ENCODE measurements at regions not wholly inside any gene's neighbourhood (a gene's known extent, or its start where the extent isn't known, plus 50 kb on each side); places are given as distances from the start of the nearest gene placed in this dataset.

- Histone ChIP-seq H3K4me3 (ENCODE audit: low read depth, low read length) (no peak overlapping the region), H3K27me3 (ENCODE audit: control insufficient read depth, insufficient read depth, low read length) (no peaks in the 10 kb centered on the region), H3K9me3 (ENCODE audit: control insufficient read depth in 2 of 2, low read length in 2 of 2) (peaks cover 0 to 3% of the 10 kb centered on the region in 2 experiments), H3K36me3 (ENCODE audit: control insufficient read depth, insufficient read depth, low read length) (no peaks in the 10 kb centered on the region), H3K27ac (ENCODE audit: insufficient read depth, low read length, poor library complexity, severe bottlenecking) (no peak overlapping the region), H3K4me1 (ENCODE audit: control insufficient read depth, insufficient read depth, low read length, poor library complexity, severe bottlenecking) (no peaks in the 10 kb centered on the region)
- H3K9me3 Mint-ChIP-seq: peaks cover 0 to 12% (median 5%) of the 10 kb centered on the region in 7 donors
- no peak overlapping the region for H3K4me3 Mint-ChIP-seq
- no peaks in the 10 kb centered on the region for H3K4me1 Mint-ChIP-seq
- H3K27ac Mint-ChIP-seq: no peak overlapping the region
- ATAC-seq (ENCODE audit: low read depth in 2 of 2): no peak
- DNase-seq: no peak
- H3K27me3 Mint-ChIP-seq: no peaks in the 10 kb centered on the region
- no peaks in the 10 kb centered on the region for H3K36me3 Mint-ChIP-seq
These were observed 141.6 kb upstream of the TENM3 start for GRCh38 chr4:182101618-182102017.

- ATAC-seq (ENCODE audit: low read depth in 2 of 2) (no peak), DNase-seq (no peak)
- no peaks in the 10 kb centered on the region for H3K4me1 ChIP-seq (ENCODE audit: control insufficient read depth, insufficient read depth, low read length, poor library complexity, severe bottlenecking)
- Mint-ChIP-seq H3K36me3 (no peaks in the 10 kb centered on the region), H3K27me3 (no peaks in the 10 kb centered on the region), H3K4me3 (no peak overlapping the region), H3K27ac (no peak overlapping the region), H3K9me3 (peaks cover 0 to 12% (median 4%) of the 10 kb centered on the region in 7 donors), H3K4me1 (no peaks in the 10 kb centered on the region)
- no peaks in the 10 kb centered on the region for H3K27me3 ChIP-seq (ENCODE audit: control insufficient read depth, insufficient read depth, low read length)
- no peak overlapping the region for H3K27ac ChIP-seq (ENCODE audit: insufficient read depth, low read length, poor library complexity, severe bottlenecking)
- H3K9me3 ChIP-seq (ENCODE audit: control insufficient read depth in 2 of 2, low read length in 2 of 2): peaks cover 0 to 3% of the 10 kb centered on the region in 2 experiments
- no peak overlapping the region for H3K4me3 ChIP-seq (ENCODE audit: low read depth, low read length)
- no peaks in the 10 kb centered on the region for H3K36me3 ChIP-seq (ENCODE audit: control insufficient read depth, insufficient read depth, low read length)
These were observed 140.6 kb upstream of the TENM3 start for GRCh38 chr4:182102576-182102975.

GRCh38 chr4:182103614-182104319, 139.4 kb upstream of the TENM3 start:
- H3K9me3 ChIP-seq (ENCODE audit: control insufficient read depth in 2 of 2, low read length in 2 of 2): no peaks in the 10 kb centered on the region
- Mint-ChIP-seq H3K4me3 (no peak overlapping the region), H3K27ac (no peak overlapping the region), H3K36me3 (no peaks in the 10 kb centered on the region), H3K4me1 (no peaks in the 10 kb centered on the region), H3K27me3 (no peaks in the 10 kb centered on the region), H3K9me3 (peaks cover 0 to 6% (median 4%) of the 10 kb centered on the region in 7 donors)
- ATAC-seq (ENCODE audit: low read depth in 2 of 2) (no peak), DNase-seq (no peak)
- H3K4me3 ChIP-seq (ENCODE audit: low read depth, low read length): no peak overlapping the region
- H3K27me3 ChIP-seq (ENCODE audit: control insufficient read depth, insufficient read depth, low read length): no peaks in the 10 kb centered on the region
- no peaks in the 10 kb centered on the region for H3K4me1 ChIP-seq (ENCODE audit: control insufficient read depth, insufficient read depth, low read length, poor library complexity, severe bottlenecking)
- no peaks in the 10 kb centered on the region for H3K36me3 ChIP-seq (ENCODE audit: control insufficient read depth, insufficient read depth, low read length)
- no peak overlapping the region for H3K27ac ChIP-seq (ENCODE audit: insufficient read depth, low read length, poor library complexity, severe bottlenecking)

- DNase-seq (no peak), ATAC-seq (ENCODE audit: low read depth in 2 of 2) (no peak)
- no peak overlapping the region for H3K4me3 Mint-ChIP-seq
- H3K9me3 Mint-ChIP-seq: peaks cover 0 to 6% (median 2%) of the 10 kb centered on the region in 7 donors
- H3K4me1 ChIP-seq (ENCODE audit: control insufficient read depth, insufficient read depth, low read length, poor library complexity, severe bottlenecking): no peaks in the 10 kb centered on the region
- no peaks in the 10 kb centered on the region for H3K36me3 ChIP-seq (ENCODE audit: control insufficient read depth, insufficient read depth, low read length)
- peaks cover 0 to 2% of the 10 kb centered on the region in 2 experiments for H3K9me3 ChIP-seq (ENCODE audit: control insufficient read depth in 2 of 2, low read length in 2 of 2)
- H3K27ac Mint-ChIP-seq: no peak overlapping the region
- no peaks in the 10 kb centered on the region for H3K36me3 Mint-ChIP-seq
- no peaks in the 10 kb centered on the region for H3K27me3 Mint-ChIP-seq
- no peak overlapping the region for H3K4me3 ChIP-seq (ENCODE audit: low read depth, low read length)
- H3K4me1 Mint-ChIP-seq: no peaks in the 10 kb centered on the region
- no peaks in the 10 kb centered on the region for H3K27me3 ChIP-seq (ENCODE audit: control insufficient read depth, insufficient read depth, low read length)
- no peak overlapping the region for H3K27ac ChIP-seq (ENCODE audit: insufficient read depth, low read length, poor library complexity, severe bottlenecking)
These were observed 137.8 kb upstream of the TENM3 start for GRCh38 chr4:182105416-182105815.

- Mint-ChIP-seq H3K9me3 (peaks cover 0 to 6% (median 0%) of the 10 kb centered on the region in 7 donors), H3K4me3 (no peak overlapping the region), H3K27me3 (no peaks in the 10 kb centered on the region), H3K4me1 (no peaks in the 10 kb centered on the region), H3K27ac (no peak overlapping the region), H3K36me3 (no peaks in the 10 kb centered on the region)
- H3K4me3 ChIP-seq (ENCODE audit: low read depth, low read length): no peak overlapping the region
- no peaks in the 10 kb centered on the region for H3K27me3 ChIP-seq (ENCODE audit: control insufficient read depth, insufficient read depth, low read length)
- H3K4me1 ChIP-seq (ENCODE audit: control insufficient read depth, insufficient read depth, low read length, poor library complexity, severe bottlenecking): no peaks in the 10 kb centered on the region
- H3K36me3 ChIP-seq (ENCODE audit: control insufficient read depth, insufficient read depth, low read length): no peaks in the 10 kb centered on the region
- ATAC-seq (ENCODE audit: low read depth in 2 of 2): no peak
- no peak overlapping the region for H3K27ac ChIP-seq (ENCODE audit: insufficient read depth, low read length, poor library complexity, severe bottlenecking)
- no peak for DNase-seq
- H3K9me3 ChIP-seq (ENCODE audit: control insufficient read depth in 2 of 2, low read length in 2 of 2): peaks cover 0 to 2% of the 10 kb centered on the region in 2 experiments
These were observed 135.3 kb upstream of the TENM3 start for GRCh38 chr4:182107931-182108330.

GRCh38 chr4:182111586-182111985, 131.6 kb upstream of the TENM3 start:
- Histone ChIP-seq H3K4me1 (ENCODE audit: control insufficient read depth, insufficient read depth, low read length, poor library complexity, severe bottlenecking) (no peaks in the 10 kb centered on the region), H3K27ac (ENCODE audit: insufficient read depth, low read length, poor library complexity, severe bottlenecking) (no peak overlapping the region), H3K36me3 (ENCODE audit: control insufficient read depth, insufficient read depth, low read length) (no peaks in the 10 kb centered on the region), H3K27me3 (ENCODE audit: control insufficient read depth, insufficient read depth, low read length) (no peaks in the 10 kb centered on the region), H3K4me3 (ENCODE audit: low read depth, low read length) (no peak overlapping the region), H3K9me3 (ENCODE audit: control insufficient read depth in 2 of 2, low read length in 2 of 2) (peaks cover 0 to 2% of the 10 kb centered on the region in 2 experiments)
- Mint-ChIP-seq H3K9me3 (peaks cover 0 to 10% (median 0%) of the 10 kb centered on the region in 7 donors), H3K27me3 (no peaks in the 10 kb centered on the region), H3K4me1 (no peaks in the 10 kb centered on the region), H3K36me3 (no peaks in the 10 kb centered on the region), H3K27ac (no peak overlapping the region), H3K4me3 (no peak overlapping the region)
- DNase-seq (no peak), ATAC-seq (ENCODE audit: low read depth in 2 of 2) (no peak)

GRCh38 chr4:182113779-182114178, 129.4 kb upstream of the TENM3 start:
- Mint-ChIP-seq H3K4me3 (no peak overlapping the region), H3K9me3 (peaks cover 0 to 11% (median 0%) of the 10 kb centered on the region in 7 donors), H3K27me3 (no peaks in the 10 kb centered on the region), H3K36me3 (no peaks in the 10 kb centered on the region), H3K4me1 (no peaks in the 10 kb centered on the region), H3K27ac (no peak overlapping the region)
- Histone ChIP-seq H3K9me3 (ENCODE audit: control insufficient read depth in 2 of 2, low read length in 2 of 2) (peaks cover 0 to 2% of the 10 kb centered on the region in 2 experiments), H3K36me3 (ENCODE audit: control insufficient read depth, insufficient read depth, low read length) (no peaks in the 10 kb centered on the region), H3K27me3 (ENCODE audit: control insufficient read depth, insufficient read depth, low read length) (no peaks in the 10 kb centered on the region), H3K4me1 (ENCODE audit: control insufficient read depth, insufficient read depth, low read length, poor library complexity, severe bottlenecking) (no peaks in the 10 kb centered on the region), H3K4me3 (ENCODE audit: low read depth, low read length) (no peak overlapping the region), H3K27ac (ENCODE audit: insufficient read depth, low read length, poor library complexity, severe bottlenecking) (no peak overlapping the region)
- ATAC-seq (ENCODE audit: low read depth in 2 of 2) (no peak), DNase-seq (no peak)

- Mint-ChIP-seq H3K27ac (no peak overlapping the region), H3K4me1 (no peaks in the 10 kb centered on the region)
These were observed 118.8 kb upstream of the TENM3 start for GRCh38 chr4:182124359-182124758.

More at GRCh38 chr4:182124359-182124758, 118.8 kb upstream of the TENM3 start:
- Histone ChIP-seq H3K27me3 (ENCODE audit: control insufficient read depth, insufficient read depth, low read length) (no peaks in the 10 kb centered on the region), H3K27ac (ENCODE audit: insufficient read depth, low read length, poor library complexity, severe bottlenecking) (no peak overlapping the region), H3K36me3 (ENCODE audit: control insufficient read depth, insufficient read depth, low read length) (no peaks in the 10 kb centered on the region), H3K4me1 (ENCODE audit: control insufficient read depth, insufficient read depth, low read length, poor library complexity, severe bottlenecking) (no peaks in the 10 kb centered on the region), H3K4me3 (ENCODE audit: low read depth, low read length) (no peak overlapping the region), H3K9me3 (ENCODE audit: control insufficient read depth in 2 of 2, low read length in 2 of 2) (no peaks in the 10 kb centered on the region)
- ATAC-seq (ENCODE audit: low read depth in 2 of 2): no peak
- no peak overlapping the region for H3K4me3 Mint-ChIP-seq
- DNase-seq: no peak
- H3K9me3 Mint-ChIP-seq: peaks cover 4 to 35% (median 11%) of the 10 kb centered on the region in 7 donors
- no peaks in the 10 kb centered on the region for H3K36me3 Mint-ChIP-seq
- H3K27me3 Mint-ChIP-seq: peaks cover 5% of the 10 kb centered on the region
